SK-N-SH (cell line): ENCODE measurements at regions not wholly inside any gene's neighbourhood (a gene's known extent, or its start where the extent isn't known, plus 50 kb on each side); places are given as distances from the start of the nearest gene placed in this dataset.

Source experiments
- CTCF ChIA-PET: fragments of 300-600, 350-600 bp; formaldehyde crosslinking; extraction: SDS; loops from one replicate; lab custom pipeline; 2021; lab: Yijun Ruan, JAX
- POLR2A ChIA-PET: fragments of 350-600 bp; sonication (Branson Sonifier 250); formaldehyde crosslinking; extraction: SDS; loops from one replicate; lab custom pipeline; 2020; ENCODE audit warnings: antibody characterized with exemption, inconsistent platforms; lab: Yijun Ruan, JAX
- DNase-seq: peaks from one replicate; pipeline ENCODE4 v3.0.0; 2012
- H2AFZ ChIP-seq: fragments of 200-600 bp; sonication (generic); 2 replicates; pipeline ENCODE4 v1.8.1; 2016; ENCODE audit warnings: antibody characterized with exemption, mild to moderate bottlenecking, low read depth
- H3F3A ChIP-seq: fragments of 200-600 bp; sonication (generic); replicated peaks from 2 replicates; pipeline ENCODE3; 2016; ENCODE audit warnings: antibody characterized with exemption, mild to moderate bottlenecking; ENCODE audit not compliant: insufficient read depth
- H3K27ac ChIP-seq, 2 experiments: fragments of 200-500 bp in 1 of 2; fragments of 200-600 bp in 1 of 2; sonication (Bioruptor generic) in 1 of 2; sonication (generic), shearing (Covaris generic) in 1 of 2; 2 replicates each; pipeline versions ENCODE4 v1.5.1 to v1.6.1; 2014 to 2016; ENCODE audit warnings: low read depth in 2 of 2, inconsistent platforms in 1 of 2, low read length in 1 of 2, mild to moderate bottlenecking in 1 of 2, mixed read lengths in 1 of 2
- H3K27me3 ChIP-seq: fragments of 200-600 bp; sonication (generic), shearing (Covaris generic); 2 replicates; pipeline ENCODE4 v1.6.1; 2016; ENCODE audit warnings: mixed run types; ENCODE audit not compliant: insufficient read depth
- H3K36me3 ChIP-seq, 2 experiments: fragments of 200-500 bp in 1 of 2; fragments of 200-600 bp in 1 of 2; sonication (Bioruptor generic) in 1 of 2; sonication (generic) in 1 of 2; replicated peaks in 1 of 2; 2 replicates each; pipeline versions ENCODE3 to v1.5.1; 2014 to 2016; ENCODE audit warnings: low read length in 1 of 2, mild to moderate bottlenecking in 1 of 2; ENCODE audit not compliant: insufficient read depth in 2 of 2, control insufficient read depth in 1 of 2
- H3K4me1 ChIP-seq, 2 experiments: fragments of 200-500 bp in 1 of 2; fragments of 200-600 bp in 1 of 2; sonication (Bioruptor generic) in 1 of 2; sonication (generic), shearing (Covaris generic) in 1 of 2; 2 replicates each; pipeline versions ENCODE4 v1.5.1 to v1.6.1; 2014 to 2016; ENCODE audit warnings: low read depth in 1 of 2, low read length in 1 of 2, mixed run types in 1 of 2; ENCODE audit not compliant: insufficient read depth in 2 of 2, control insufficient read depth in 1 of 2
- H3K4me2 ChIP-seq: fragments of 200-600 bp; sonication (generic), shearing (Covaris generic); 2 replicates; pipeline ENCODE4 v1.6.1; 2017; ENCODE audit warnings: mixed run types
- H3K4me3 ChIP-seq, 2 experiments: fragments of 200-500 bp in 1 of 2; fragments of 200-600 bp in 1 of 2; sonication (Bioruptor generic) in 1 of 2; sonication (generic), shearing (Covaris generic) in 1 of 2; 2 replicates each; pipeline versions ENCODE4 v1.5.1 to v1.8.1; 2014 to 2016; ENCODE audit warnings: low read depth in 2 of 2, inconsistent platforms in 1 of 2, low read length in 1 of 2, mild to moderate bottlenecking in 1 of 2, mixed read lengths in 1 of 2, moderate library complexity in 1 of 2
- H3K79me2 ChIP-seq: fragments of 200-600 bp; sonication (generic); 2 replicates; pipeline ENCODE4 v1.8.1; 2017; ENCODE audit warnings: mild to moderate bottlenecking; ENCODE audit not compliant: insufficient read depth
- H3K9ac ChIP-seq: fragments of 200-600 bp; sonication (generic); 2 replicates; pipeline ENCODE4 v1.6.1; 2017; ENCODE audit warnings: mixed run types
- H3K9me2 ChIP-seq: fragments of 200-600 bp; sonication (generic); 2 replicates; pipeline ENCODE4 v1.6.1; 2017; ENCODE audit warnings: mixed run types
- H3K9me3 ChIP-seq: fragments of 200-600 bp; sonication (generic); 2 replicates; pipeline ENCODE4 v1.6.1; 2017; ENCODE audit warnings: mixed run types, mild to moderate bottlenecking, moderate library complexity
- H4K20me1 ChIP-seq: fragments of 200-600 bp; sonication (generic); 2 replicates; pipeline ENCODE4 v1.6.1; 2017; ENCODE audit warnings: mild to moderate bottlenecking, mixed run types; ENCODE audit not compliant: insufficient read depth
- ELF1 ChIP-seq: IDR thresholded peaks from 2 replicates; pipeline ENCODE4 v1.4.0; 2012
- EP300 ChIP-seq, 2 experiments: IDR thresholded peaks; 2 replicates each; pipeline versions ENCODE4 v1.4.0 to v1.6.1; 2012; ENCODE audit warnings: borderline replicate concordance in 1 of 2, low read depth in 1 of 2, low read length in 1 of 2
- FOSL2 ChIP-seq: IDR thresholded peaks from 2 replicates; pipeline ENCODE4 v1.4.0; 2012; ENCODE audit warnings: low read depth, mild to moderate bottlenecking, moderate library complexity, borderline replicate concordance
- FOXM1 ChIP-seq: IDR thresholded peaks from 2 replicates; pipeline ENCODE4 v1.4.0; 2012; ENCODE audit warnings: low read depth, mild to moderate bottlenecking
- GABPA ChIP-seq: IDR thresholded peaks from 2 replicates; pipeline ENCODE4 v1.4.0; 2012; ENCODE audit warnings: low read depth, mild to moderate bottlenecking
- GATA2 ChIP-seq: sonication (generic); formaldehyde crosslinking; IDR thresholded peaks from 2 replicates; pipeline ENCODE4 v1.5.0; 2020; ENCODE audit warnings: mild to moderate bottlenecking, missing genetic modification reagents
- JUND ChIP-seq: IDR thresholded peaks from 2 replicates; pipeline ENCODE4 v1.4.0; 2012
- MEF2A ChIP-seq: IDR thresholded peaks from 2 replicates; pipeline ENCODE4 v1.4.0; 2012; ENCODE audit warnings: low read depth, borderline replicate concordance
- NFIC ChIP-seq: IDR thresholded peaks from 2 replicates; pipeline ENCODE4 v1.4.0; 2012; ENCODE audit warnings: borderline replicate concordance
- NRF1 ChIP-seq: IDR thresholded peaks from 2 replicates; pipeline ENCODE4 v1.6.1; 2012; ENCODE audit warnings: low read depth, mild to moderate bottlenecking, low read length
- POLR2AphosphoS5 ChIP-seq: IDR thresholded peaks from 2 replicates; pipeline ENCODE4 v1.6.1; 2012; ENCODE audit warnings: low read depth, low read length
- RAD21 ChIP-seq: IDR thresholded peaks from 2 replicates; pipeline ENCODE4 v1.6.1; 2012; ENCODE audit warnings: mild to moderate bottlenecking, low read length
- RFX5 ChIP-seq: IDR thresholded peaks from 2 replicates; pipeline ENCODE4 v1.6.1; 2012; ENCODE audit warnings: mild to moderate bottlenecking, improper control_type of control experiment, low read length
- RXRA ChIP-seq: IDR thresholded peaks from 2 replicates; pipeline ENCODE4 v1.4.0; 2012; ENCODE audit warnings: low read depth, mild to moderate bottlenecking, borderline replicate concordance
- SIN3A ChIP-seq: IDR thresholded peaks from 2 replicates; pipeline ENCODE4 v1.6.1; 2012; ENCODE audit warnings: low read depth, mild to moderate bottlenecking, low read length, moderate library complexity, borderline replicate concordance
- TCF12 ChIP-seq: IDR thresholded peaks from 2 replicates; pipeline ENCODE4 v1.4.0; 2012
- USF1 ChIP-seq: IDR thresholded peaks from 2 replicates; pipeline ENCODE4 v1.4.0; 2012; ENCODE audit warnings: low read depth, borderline replicate concordance
- WGBS: methylation state at CpG from one replicate; pipeline ENCODE4 v1.1.6; 2017; ENCODE audit warnings: low lambda C conversion rate; 5-methylcytosine and 5-hydroxymethylcytosine counted together
- TF ChIP-seq, protein P1 (sequence below): fragments of 150-350 bp; IDR thresholded peaks from 2 replicates; pipeline ENCODE4 v1.6.1; 2017; ENCODE audit warnings: antibody characterized with exemption, low read length, low read depth, borderline replicate concordance
- TF ChIP-seq, protein P2 (sequence below): IDR thresholded peaks from 2 replicates; pipeline ENCODE4; 2012
- TF ChIP-seq, protein P3 (sequence below): IDR thresholded peaks from 2 replicates; pipeline ENCODE4 v1.4.0; 2012; ENCODE audit warnings: low read depth, borderline replicate concordance
- TF ChIP-seq, protein P4 (sequence below): IDR thresholded peaks from 2 replicates; pipeline ENCODE4 v1.4.0; 2012; ENCODE audit warnings: low read depth

DNA sequence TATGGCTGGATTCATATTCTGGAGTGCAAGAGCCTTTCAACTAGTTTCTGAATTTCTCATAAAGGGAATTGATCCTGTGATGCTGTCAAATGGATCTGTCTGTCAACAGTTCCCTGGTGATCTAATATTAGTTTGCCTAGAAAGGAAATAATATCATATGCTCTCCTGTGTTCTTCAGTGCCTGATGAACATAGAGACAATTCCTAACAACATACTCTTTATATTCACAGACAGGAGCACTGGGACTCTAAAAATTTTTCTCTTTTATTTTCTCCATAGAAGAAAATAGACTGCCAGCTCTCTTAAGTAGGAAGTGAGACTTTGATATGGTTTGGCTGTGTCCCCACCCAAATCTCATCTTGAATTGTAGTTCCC lies 259.7 kb downstream of the TMX3 start:
- Histone ChIP-seq H3K4me3 (no peak overlapping the region), H4K20me1 (no peaks in the 10 kb centered on the region), H2AFZ (no peak overlapping the region), H3F3A (peaks cover 10% of the 10 kb centered on the region), H3K9me3 (no peaks in the 10 kb centered on the region), H3K27me3 (no peaks in the 10 kb centered on the region), H3K79me2 (no peaks in the 10 kb centered on the region), H3K9ac (no peak overlapping the region), H3K27ac (peak overlapping the region in 1 of 2 experiments; percentile 24; a peak in 1 of 4 replicates), H3K9me2 (no peaks in the 10 kb centered on the region), H3K4me1 (peaks cover 0 to 5% of the 10 kb centered on the region in 2 experiments; a peak in 1 of 4 replicates), H3K4me2 (no peak overlapping the region), H3K36me3 (no peaks in the 10 kb centered on the region)
- DNase-seq = no peak
- POLR2A ChIA-PET = no interaction called here
- CTCF ChIA-PET = no interaction called here
- TF ChIP-seq EP300 (IDR thresholded peaks at IDR 0.05; ENCODE audit: borderline replicate concordance in 1 of 2, low read depth in 1 of 2, low read length in 1 of 2) = no peak
- TF ChIP-seq GABPA = no peak
- TF ChIP-seq SIN3A = no peak
- TF ChIP-seq, protein P1, sequence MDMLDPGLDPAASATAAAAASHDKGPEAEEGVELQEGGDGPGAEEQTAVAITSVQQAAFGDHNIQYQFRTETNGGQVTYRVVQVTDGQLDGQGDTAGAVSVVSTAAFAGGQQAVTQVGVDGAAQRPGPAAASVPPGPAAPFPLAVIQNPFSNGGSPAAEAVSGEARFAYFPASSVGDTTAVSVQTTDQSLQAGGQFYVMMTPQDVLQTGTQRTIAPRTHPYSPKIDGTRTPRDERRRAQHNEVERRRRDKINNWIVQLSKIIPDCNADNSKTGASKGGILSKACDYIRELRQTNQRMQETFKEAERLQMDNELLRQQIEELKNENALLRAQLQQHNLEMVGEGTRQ = no peak
- no peak for TF ChIP-seq ELF1
- TF ChIP-seq NRF1 = no peak
- no peak for TF ChIP-seq RAD21
- TF ChIP-seq, protein P2, sequence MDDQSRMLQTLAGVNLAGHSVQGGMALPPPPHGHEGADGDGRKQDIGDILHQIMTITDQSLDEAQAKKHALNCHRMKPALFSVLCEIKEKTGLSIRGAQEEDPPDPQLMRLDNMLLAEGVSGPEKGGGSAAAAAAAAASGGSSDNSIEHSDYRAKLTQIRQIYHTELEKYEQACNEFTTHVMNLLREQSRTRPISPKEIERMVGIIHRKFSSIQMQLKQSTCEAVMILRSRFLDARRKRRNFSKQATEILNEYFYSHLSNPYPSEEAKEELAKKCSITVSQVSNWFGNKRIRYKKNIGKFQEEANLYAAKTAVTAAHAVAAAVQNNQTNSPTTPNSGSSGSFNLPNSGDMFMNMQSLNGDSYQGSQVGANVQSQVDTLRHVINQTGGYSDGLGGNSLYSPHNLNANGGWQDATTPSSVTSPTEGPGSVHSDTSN = no peak
- TF ChIP-seq, all 33 proteins: peak for 0

- TF ChIP-seq RFX5 (no peak), TCF12 (peak; percentile 83), POLR2AphosphoS5 (no peak), MEF2A (no peak), USF1 (no peak), GABPA (no peak), RAD21 (no peak), RXRA (no peak), GATA2 (CRISPR knock-in tag) (no peak), NFIC (peak; percentile 6; the same call in 1 of the 2 replicates), JUND (peak; percentile 35; the same call in 1 of the 2 replicates), ELF1 (no peak), FOSL2 (peak; percentile 60; the same call in 1 of the 2 replicates), FOXM1 (no peak), NRF1 (no peak), SIN3A (no peak)
- TF ChIP-seq, protein P3, sequence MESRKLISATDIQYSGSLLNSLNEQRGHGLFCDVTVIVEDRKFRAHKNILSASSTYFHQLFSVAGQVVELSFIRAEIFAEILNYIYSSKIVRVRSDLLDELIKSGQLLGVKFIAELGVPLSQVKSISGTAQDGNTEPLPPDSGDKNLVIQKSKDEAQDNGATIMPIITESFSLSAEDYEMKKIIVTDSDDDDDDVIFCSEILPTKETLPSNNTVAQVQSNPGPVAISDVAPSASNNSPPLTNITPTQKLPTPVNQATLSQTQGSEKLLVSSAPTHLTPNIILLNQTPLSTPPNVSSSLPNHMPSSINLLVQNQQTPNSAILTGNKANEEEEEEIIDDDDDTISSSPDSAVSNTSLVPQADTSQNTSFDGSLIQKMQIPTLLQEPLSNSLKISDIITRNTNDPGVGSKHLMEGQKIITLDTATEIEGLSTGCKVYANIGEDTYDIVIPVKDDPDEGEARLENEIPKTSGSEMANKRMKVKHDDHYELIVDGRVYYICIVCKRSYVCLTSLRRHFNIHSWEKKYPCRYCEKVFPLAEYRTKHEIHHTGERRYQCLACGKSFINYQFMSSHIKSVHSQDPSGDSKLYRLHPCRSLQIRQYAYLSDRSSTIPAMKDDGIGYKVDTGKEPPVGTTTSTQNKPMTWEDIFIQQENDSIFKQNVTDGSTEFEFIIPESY = no peak
- TF ChIP-seq, protein P2 = peak; percentile 79
- TF ChIP-seq, protein P4, sequence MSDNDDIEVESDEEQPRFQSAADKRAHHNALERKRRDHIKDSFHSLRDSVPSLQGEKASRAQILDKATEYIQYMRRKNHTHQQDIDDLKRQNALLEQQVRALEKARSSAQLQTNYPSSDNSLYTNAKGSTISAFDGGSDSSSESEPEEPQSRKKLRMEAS = no peak
- TF ChIP-seq, all 33 proteins: peak for 5
- H3K9me2 ChIP-seq = no peaks in the 10 kb centered on the region
- 44% methylated on average over 3 of the region's 3 CpGs for WGBS
- POLR2A ChIA-PET = no interaction called here
- CTCF ChIA-PET = no interaction called here
- H3K4me1 ChIP-seq = peaks cover 0 to 5% of the 10 kb centered on the region in 2 experiments; a peak in 1 of 4 replicates
- no peak overlapping the region for H3K4me2 ChIP-seq
- H3F3A ChIP-seq = peaks cover 10% of the 10 kb centered on the region
- no peak overlapping the region for H3K4me3 ChIP-seq
- H3K9me3 ChIP-seq = no peaks in the 10 kb centered on the region
- DNase-seq = no peak
- no peak overlapping the region for H3K9ac ChIP-seq
- H4K20me1 ChIP-seq = no peaks in the 10 kb centered on the region
- H3K36me3 ChIP-seq = no peaks in the 10 kb centered on the region
- H2AFZ ChIP-seq = no peak overlapping the region
- peak overlapping the region in 1 of 2 experiments; percentile 24; a peak in 2 of 4 replicates for H3K27ac ChIP-seq
- H3K79me2 ChIP-seq = no peaks in the 10 kb centered on the region
- H3K27me3 ChIP-seq = no peaks in the 10 kb centered on the region
Measured at GRCh38 chr18:68454511-68455228, 260.2 kb downstream of the TMX3 start.
